ENCODE measurements at regions not wholly inside any gene's neighbourhood (a gene's known extent, or its start where the extent isn't known, plus 50 kb on each side); places are given as distances from the start of the nearest gene placed in this dataset.
"Not testable (repeated sequence)": the region's sequence is repeated elsewhere in the genome, so short reads cannot be mapped to it uniquely, and the experiment has no call there.

- DNase-seq (ENCODE audit: extremely low read depth in 1 of 2, low read depth in 1 of 2) = no peak
These were observed 1136.4 kb upstream of the TMEM132C start for GRCh38 chr12:127130506-127131124.

DNA sequence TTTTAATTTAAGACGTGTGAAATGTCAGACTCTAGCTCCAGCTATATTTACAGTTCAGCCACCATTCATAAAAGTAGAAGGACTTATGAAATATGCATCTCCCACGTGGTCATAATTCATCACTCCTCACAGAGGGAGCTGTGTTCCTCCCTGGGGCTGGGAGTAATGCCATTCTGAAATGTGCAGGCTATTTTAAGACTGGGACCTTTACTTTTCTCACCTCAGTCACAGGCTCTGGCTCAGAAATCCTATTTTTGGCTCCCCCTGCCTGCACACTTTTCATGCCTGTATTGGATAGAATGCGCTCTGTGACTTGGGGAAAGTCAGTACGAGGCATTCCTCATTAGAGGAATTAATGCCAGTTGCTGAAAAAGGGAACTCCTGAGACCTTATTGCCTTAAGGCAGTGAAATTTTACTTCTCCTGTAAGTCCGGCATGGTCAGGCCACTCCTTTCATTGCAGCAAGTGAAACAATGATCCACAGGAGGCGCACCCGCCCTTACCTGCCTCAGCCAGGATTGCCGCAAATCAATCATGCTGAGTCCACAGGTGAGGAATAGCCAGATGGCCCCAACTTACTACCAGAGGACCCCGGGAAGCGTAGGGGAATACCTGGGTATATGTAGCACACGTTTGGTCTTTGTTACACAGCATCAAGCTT, 1133.2 kb upstream of the TMEM132C start:
- DNase-seq (ENCODE audit: extremely low read depth in 1 of 2, low read depth in 1 of 2) = no peak

DNA sequence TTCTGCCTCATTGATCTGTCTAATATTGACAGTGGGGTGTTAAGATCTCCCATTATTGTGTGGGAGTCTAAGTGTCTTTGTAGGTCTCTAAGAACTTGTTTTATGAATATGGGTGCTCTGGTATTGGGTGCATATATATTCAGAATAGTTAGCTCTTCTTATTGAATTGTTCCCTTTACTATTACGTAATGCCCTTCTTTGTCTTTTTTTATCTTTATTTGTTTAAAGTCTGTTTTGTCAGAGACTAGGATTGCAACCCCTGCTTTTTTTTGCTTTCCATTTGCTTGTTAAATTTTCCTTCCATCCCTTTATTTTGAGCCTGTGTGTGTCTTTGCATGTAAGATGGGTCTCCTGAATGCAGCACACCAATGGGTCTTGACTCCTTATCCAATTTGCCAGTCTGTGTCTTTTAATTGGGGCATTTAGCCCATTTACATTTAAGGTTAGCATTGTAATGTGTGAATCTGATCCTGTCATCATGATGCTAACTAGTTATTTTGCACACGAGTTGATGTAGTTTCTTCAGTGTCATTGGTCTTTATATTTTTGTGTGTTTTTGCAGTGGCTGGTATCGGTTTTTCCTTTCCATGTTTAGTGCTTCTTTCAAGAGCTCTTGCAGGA, 1126.0 kb upstream of the TMEM132C start:
- DNase-seq (ENCODE audit: extremely low read depth in 1 of 2, low read depth in 1 of 2) = not testable (repeated sequence)

DNA sequence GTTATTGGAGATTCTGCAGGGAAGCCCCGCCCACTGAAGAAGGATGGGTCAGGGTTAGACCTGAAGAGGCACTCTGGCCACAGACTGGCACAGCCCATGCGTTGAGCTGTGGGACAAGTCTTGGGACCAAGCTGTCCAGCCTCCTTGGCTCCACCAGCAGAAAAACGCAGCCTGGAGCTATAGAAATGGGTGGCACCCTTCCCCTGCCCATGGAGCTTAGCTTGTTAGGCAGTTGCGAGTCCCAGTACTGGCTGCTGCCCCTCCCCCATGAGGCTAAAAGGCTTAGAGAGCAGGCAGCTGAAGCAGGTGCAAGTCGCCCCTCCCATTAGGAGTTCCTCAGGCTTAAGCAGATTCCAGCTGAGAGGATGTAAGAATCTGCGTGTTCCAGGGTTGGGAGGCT, 1124.0 kb upstream of the TMEM132C start:
- no peak for DNase-seq (ENCODE audit: extremely low read depth in 1 of 2, low read depth in 1 of 2)

DNA sequence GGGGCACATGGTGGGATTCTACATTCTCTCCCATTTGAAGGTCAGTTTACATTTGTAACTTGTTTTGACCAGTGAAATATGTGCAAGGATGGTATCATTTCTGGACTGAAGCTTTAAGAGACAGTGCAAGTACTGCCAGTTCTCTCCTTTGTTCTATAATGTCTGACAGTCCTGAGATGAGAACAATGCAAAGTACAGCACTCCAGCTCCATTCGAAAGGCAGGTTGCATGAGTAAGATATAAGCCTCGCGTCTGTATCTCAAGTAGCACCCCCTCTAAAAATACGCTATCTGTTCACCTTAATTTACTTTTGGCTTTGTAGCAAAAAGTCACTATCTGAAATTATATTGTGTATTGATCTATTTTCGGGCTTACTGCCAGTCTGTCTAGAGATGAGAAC, 1122.2 kb upstream of the TMEM132C start:
- DNase-seq (ENCODE audit: extremely low read depth in 1 of 2, low read depth in 1 of 2) = no peak

- DNase-seq (ENCODE audit: extremely low read depth in 1 of 2, low read depth in 1 of 2) = no peak
These were observed 1121.6 kb upstream of the TMEM132C start for GRCh38 chr12:127145241-127145928.

GRCh38 chr12:127145929-127146789, 1120.8 kb upstream of the TMEM132C start:
- peak; percentile 56 to 57 for DNase-seq (ENCODE audit: extremely low read depth in 1 of 2, low read depth in 1 of 2)

GRCh38 chr12:127146991-127147718, 1119.8 kb upstream of the TMEM132C start:
- no peak for DNase-seq (ENCODE audit: extremely low read depth in 1 of 2, low read depth in 1 of 2)

DNA sequence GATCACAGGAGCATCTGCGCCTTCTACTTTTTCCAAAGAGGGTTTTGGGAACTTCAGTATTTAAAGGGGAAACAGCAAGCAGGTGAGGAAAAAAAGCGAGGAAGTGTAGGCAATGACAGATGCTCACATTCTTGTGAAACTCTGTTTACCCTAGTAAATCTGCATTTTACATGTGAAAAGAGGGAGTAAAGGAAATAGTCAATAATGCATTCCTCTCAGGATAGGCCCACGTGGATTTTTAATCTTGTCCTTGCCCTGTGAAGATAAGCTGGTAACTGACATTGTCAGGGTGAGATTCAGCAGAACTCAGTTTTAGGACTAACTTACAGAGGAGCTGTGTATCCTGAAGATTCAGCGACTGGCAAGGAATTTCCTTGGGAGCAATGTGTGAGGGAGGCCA, 1119.2 kb upstream of the TMEM132C start:
- no peak for DNase-seq (ENCODE audit: extremely low read depth in 1 of 2, low read depth in 1 of 2)

- no peak for DNase-seq (ENCODE audit: extremely low read depth in 1 of 2, low read depth in 1 of 2)
These were observed 1118.7 kb upstream of the TMEM132C start for GRCh38 chr12:127148318-127148717.

DNA sequence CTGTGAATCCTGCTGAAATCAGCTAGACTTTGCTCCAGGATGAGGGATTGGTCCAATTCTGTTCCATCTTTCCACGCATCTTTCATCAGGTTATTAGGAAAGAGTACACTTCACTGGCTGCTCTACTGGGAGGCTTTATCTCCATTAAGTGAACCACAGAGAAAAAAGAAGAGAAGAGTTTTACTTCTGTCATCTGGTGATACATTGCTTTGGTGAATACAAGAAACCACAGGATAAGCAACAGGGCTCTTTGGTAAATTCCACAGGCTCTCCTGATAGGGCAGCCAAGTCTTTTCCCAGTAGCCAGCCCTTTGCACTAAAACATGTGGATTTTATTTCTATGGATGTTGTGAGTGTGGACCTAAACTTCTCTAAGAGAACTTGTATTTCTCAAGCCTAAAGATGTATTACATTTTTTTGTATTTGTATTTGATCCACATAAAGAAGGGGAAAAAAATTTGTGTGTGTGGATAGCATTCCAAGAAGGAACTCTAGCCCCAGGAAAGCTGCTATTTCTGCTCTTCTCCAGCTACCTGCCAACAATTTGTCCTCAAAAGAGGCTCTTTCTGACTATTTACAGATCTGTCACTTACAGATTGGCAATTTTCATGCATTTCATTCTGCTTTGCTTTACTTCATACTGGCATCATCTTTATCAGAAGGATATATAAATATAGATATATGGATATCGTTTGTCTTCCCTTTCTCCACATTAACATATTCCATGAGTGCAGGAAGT, 1117.6 kb upstream of the TMEM132C start:
- no peak for DNase-seq (ENCODE audit: extremely low read depth in 1 of 2, low read depth in 1 of 2)

- DNase-seq (ENCODE audit: extremely low read depth in 1 of 2, low read depth in 1 of 2) = no peak
These were observed 1116.9 kb upstream of the TMEM132C start for GRCh38 chr12:127150028-127150427.

GRCh38 chr12:127150479-127150878, 1116.5 kb upstream of the TMEM132C start:
- no peak for DNase-seq (ENCODE audit: extremely low read depth in 1 of 2, low read depth in 1 of 2)

DNA sequence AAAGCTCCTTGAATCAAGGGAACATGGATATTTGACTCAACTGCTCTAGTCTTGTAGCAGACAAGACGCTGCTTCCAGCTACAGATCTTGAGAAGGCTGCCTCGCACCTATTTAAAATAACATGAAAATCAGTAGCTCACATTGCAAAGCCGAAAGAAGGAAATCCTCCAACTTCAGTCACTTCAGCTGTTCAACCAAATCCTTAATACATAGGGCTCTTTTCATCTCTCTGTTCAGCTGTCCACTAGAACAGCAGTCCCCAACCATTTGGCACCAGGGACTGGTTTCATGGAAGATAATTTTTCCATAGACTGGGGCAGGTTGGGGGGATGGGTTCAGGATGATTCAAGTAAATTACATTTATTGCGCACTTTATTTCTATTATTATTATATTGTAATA, 1116.0 kb upstream of the TMEM132C start:
- no peak for DNase-seq (ENCODE audit: extremely low read depth in 1 of 2, low read depth in 1 of 2)

DNA sequence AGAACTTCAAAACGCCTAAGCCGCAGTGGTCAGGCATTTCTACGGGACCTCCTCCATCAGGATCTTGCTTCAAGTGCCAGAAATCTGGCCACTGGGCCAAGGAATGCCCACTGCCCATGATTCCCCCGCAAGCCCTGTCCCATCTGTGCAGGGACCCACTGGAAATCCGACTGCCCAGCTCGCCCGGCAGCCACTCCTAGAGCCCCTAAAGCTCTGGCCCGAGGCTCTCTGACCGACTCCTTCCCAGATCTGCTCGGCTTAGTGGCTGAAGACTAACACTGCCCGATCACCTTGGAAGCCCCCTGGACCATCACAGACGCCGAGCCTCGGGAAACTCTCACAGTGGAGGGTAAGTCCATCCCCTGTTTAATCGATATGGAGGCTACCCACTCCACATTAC, 1113.0 kb upstream of the TMEM132C start:
- no peak for DNase-seq (ENCODE audit: extremely low read depth in 1 of 2, low read depth in 1 of 2)

GRCh38 chr12:127154830-127155229, 1112.1 kb upstream of the TMEM132C start:
- DNase-seq (ENCODE audit: extremely low read depth in 1 of 2, low read depth in 1 of 2) = not testable (repeated sequence)

DNA sequence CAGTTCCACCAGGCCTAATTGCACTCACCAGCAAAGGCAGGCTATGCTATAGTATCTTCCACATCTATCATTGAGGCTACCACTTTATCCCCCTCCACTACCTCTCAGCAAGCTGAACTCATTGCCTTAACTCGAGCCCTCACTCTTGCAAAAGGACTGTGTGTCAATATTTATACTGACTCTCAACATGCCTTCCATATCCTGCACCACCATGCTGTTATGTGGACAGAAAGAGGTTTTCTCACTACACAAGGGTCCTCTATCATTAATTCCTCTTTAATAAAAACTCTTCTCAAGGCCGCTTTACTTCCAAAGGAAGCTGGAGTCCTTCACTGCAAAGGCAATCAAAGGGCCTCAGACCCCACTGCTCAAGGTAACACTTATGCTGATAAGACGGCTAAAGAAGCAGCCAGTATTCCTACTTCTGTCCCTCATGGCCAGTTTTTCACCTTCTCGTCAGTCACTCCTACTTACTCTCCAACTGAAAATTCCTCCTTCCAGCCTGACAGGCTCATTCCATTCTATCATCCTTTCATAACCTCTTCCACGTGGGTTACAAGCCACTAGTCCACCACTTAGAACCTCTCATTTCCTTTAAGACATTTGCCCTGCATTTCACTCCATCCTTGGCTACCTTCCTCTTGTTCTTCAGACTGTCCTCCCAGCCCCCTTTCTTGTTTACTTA, 1110.9 kb upstream of the TMEM132C start:
- DNase-seq (ENCODE audit: extremely low read depth in 1 of 2, low read depth in 1 of 2) = not testable (repeated sequence)

GRCh38 chr12:127157501-127158366, 1109.2 kb upstream of the TMEM132C start:
- not testable (repeated sequence) for DNase-seq (ENCODE audit: extremely low read depth in 1 of 2, low read depth in 1 of 2)

Data from activated CD8-positive, alpha-beta memory T cell treated with anti-CD3 and anti-CD28 coated beads for 1 hour (primary cell).